Kidney (tissue), 13 donors: ENCODE measurements at regions not wholly inside any gene's neighbourhood (a gene's known extent, or its start where the extent isn't known, plus 50 kb on each side); places are given as distances from the start of the nearest gene placed in this dataset.

Source experiments
- DNase-seq, 5 donors: peaks; one replicate each; pipeline ENCODE4 v3.0.0-alpha.2; 2013 to 2020
- FAIRE-seq: peaks from 2 replicates; lab custom pipeline; 2012; peaks lifted over from hg19 to GRCh38; lab: Jason Lieb, UNC
- H3K27ac ChIP-seq, 2 donors: one replicate each; pipeline ENCODE4 v1.7.0; 2013; ENCODE audit warnings: low read depth in 2 of 2, low read length in 2 of 2, inconsistent platforms in 1 of 2
- H3K27me3 ChIP-seq: one replicate; pipeline ENCODE4 v1.7.1; 2013; ENCODE audit warnings: low read length, inconsistent platforms; ENCODE audit not compliant: control insufficient read depth, insufficient read depth
- H3K36me3 ChIP-seq, 3 donors: one replicate each; pipeline versions ENCODE4 v1.7.0 to v1.7.1; 2013; ENCODE audit warnings: low read length in 3 of 3, control low read depth in 1 of 3, inconsistent platforms in 1 of 3; ENCODE audit not compliant: insufficient read depth in 3 of 3, control insufficient read depth in 2 of 3
- H3K4me1 ChIP-seq, 3 donors: one replicate each; pipeline versions ENCODE4 v1.7.0 to v1.7.1; 2013; ENCODE audit warnings: low read length in 3 of 3, inconsistent platforms in 1 of 3, low read depth in 1 of 3; ENCODE audit not compliant: control insufficient read depth in 2 of 3, insufficient read depth in 2 of 3
- H3K4me3 ChIP-seq, 3 donors: one replicate each; pipeline versions ENCODE4 v1.7.0 to v1.8.1; 2013; ENCODE audit warnings: low read length in 3 of 3, control low read depth in 1 of 3, inconsistent platforms in 1 of 3
- H3K9ac ChIP-seq, 3 donors: one replicate each; pipeline versions ENCODE4 v1.7.0 to v1.7.1; 2013; ENCODE audit warnings: low read length in 3 of 3, control low read depth in 1 of 3, inconsistent platforms in 1 of 3
- H3K9me3 ChIP-seq, 3 donors: one replicate each; pipeline versions ENCODE4 v1.7.0 to v1.7.1; 2013; ENCODE audit warnings: low read length in 3 of 3, control low read depth in 1 of 3, inconsistent platforms in 1 of 3; ENCODE audit not compliant: control insufficient read depth in 2 of 3, insufficient read depth in 1 of 3
- CTCF ChIP-seq: IDR thresholded peaks from 3 replicates; pipeline ENCODE4 v1.5.1; 2012; ENCODE audit warnings: mild to moderate bottlenecking, moderate library complexity, borderline replicate concordance; ENCODE audit not compliant: insufficient read depth; ENCODE audit errors: extremely low read depth
- intact Hi-C: fragments of 100-400 bp; cut with DNase I; formaldehyde crosslinking; loops from one replicate; pipeline ENCODE4 v1.11.1; 2022
- donor health status: control.
- donor health status: control.
- donor health status: control.
- donor health status: control.
- donor health status: control.
- donor health status: DM: yes; HTN: yes; CAD: no.
- donor health status: Normal renal cell carcinoma (clear cell type).

DNA sequence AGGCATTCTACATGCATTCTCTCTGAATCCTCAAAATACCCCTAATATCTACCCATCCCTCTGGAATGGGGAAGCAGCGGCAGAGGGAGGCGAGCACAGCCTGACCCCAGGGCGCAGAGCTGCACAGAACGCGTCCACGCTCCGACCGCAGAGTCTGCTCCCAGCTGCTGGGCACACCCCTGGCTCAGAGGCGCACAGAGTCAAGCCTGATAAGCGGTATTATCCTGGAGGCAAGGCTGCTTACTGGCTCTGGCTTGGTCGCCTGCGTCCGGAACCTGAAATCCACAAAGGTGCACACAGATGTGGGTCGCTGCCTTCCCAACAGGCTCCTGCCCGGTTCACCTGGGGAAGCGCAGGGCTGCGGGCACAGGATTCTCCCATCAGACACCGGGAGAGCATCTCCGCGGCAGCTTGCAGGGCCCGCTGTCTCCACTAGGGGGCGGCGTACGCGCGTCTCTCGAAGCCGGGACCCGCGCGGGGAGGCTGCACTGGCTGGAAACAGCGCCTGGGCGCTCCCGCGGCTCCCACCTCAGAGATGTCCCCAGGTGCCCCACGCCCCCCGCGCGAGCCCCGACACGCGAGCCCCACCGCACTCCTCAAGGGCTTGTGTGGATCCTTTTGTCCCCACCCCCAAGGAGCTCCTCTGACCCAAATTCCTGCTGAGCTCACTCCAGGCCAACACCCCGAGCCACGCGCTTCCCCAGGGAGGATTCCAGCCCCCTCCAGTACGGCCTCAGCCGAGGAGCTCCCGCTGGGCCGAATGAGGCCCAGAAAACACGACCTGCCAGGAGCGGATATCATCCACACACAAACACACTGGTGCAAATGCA is 120.1 kb upstream of the FZD10 start:
- no peak overlapping the region for H3K9ac ChIP-seq
- H3K9me3 ChIP-seq, result no peaks in the 10 kb centered on the region
- intact Hi-C loops, result loop anchor here (10.0 kb wide), 1 partner anchor 693 kb away; no protein-coding TSS in a partner anchor
- DNase-seq, result peak in 4 of 5 donors; percentile 66 to 88 (median 80)
- no peak for FAIRE-seq
- H3K4me3 ChIP-seq, result no peak overlapping the region
- H3K27ac ChIP-seq, result no peak overlapping the region
- no peaks in the 10 kb centered on the region for H3K4me1 ChIP-seq
- H3K36me3 ChIP-seq, result no peaks in the 10 kb centered on the region
- H3K27me3 ChIP-seq, result peaks cover 10% of the 10 kb centered on the region
- peak; percentile 69 for TF ChIP-seq CTCF

- FAIRE-seq, result no peak
These were observed 118.4 kb upstream of the FZD10 start for GRCh38 chr12:130043685-130044406.

GRCh38 chr12:130044991-130045621 is 117.2 kb upstream of the FZD10 start:
- H3K27me3 ChIP-seq, result peaks cover 10% of the 10 kb centered on the region
- DNase-seq (peak in 4 of 5 donors; percentile 59 to 79 (median 71)), FAIRE-seq (no peak)
- no peaks in the 10 kb centered on the region for H3K4me1 ChIP-seq
- H3K9me3 ChIP-seq, result peaks cover 0 to 4% (median 0%) of the 10 kb centered on the region in 3 donors
- intact Hi-C loops, result loop anchor here (5.0 to 10.0 kb wide), 2 partner anchors 292 to 690 kb away; partner anchors contain the start of gene PIWIL1
- TF ChIP-seq CTCF, result no peak
- no peak overlapping the region for H3K4me3 ChIP-seq
- H3K9ac ChIP-seq, result no peak overlapping the region
- no peak overlapping the region for H3K27ac ChIP-seq
- no peaks in the 10 kb centered on the region for H3K36me3 ChIP-seq

More at GRCh38 chr12:130043685-130044406, 118.4 kb upstream of the FZD10 start:
- intact Hi-C loops, result loop anchor here (10.0 kb wide), 1 partner anchor 691 kb away; no protein-coding TSS in a partner anchor
- H3K4me3 ChIP-seq, result no peak overlapping the region
- peaks cover 10% of the 10 kb centered on the region for H3K27me3 ChIP-seq
- H3K27ac ChIP-seq, result no peak overlapping the region
- DNase-seq, result peak in 3 of 5 donors; percentile 54 to 71 (median 60)
- no peak overlapping the region for H3K9ac ChIP-seq
- TF ChIP-seq CTCF, result no peak
- H3K4me1 ChIP-seq, result no peaks in the 10 kb centered on the region
- no peaks in the 10 kb centered on the region for H3K36me3 ChIP-seq
- no peaks in the 10 kb centered on the region for H3K9me3 ChIP-seq
